GM12878 (cell line): ENCODE measurements at regions not wholly inside any gene's neighbourhood (a gene's known extent, or its start where the extent isn't known, plus 50 kb on each side); places are given as distances from the start of the nearest gene placed in this dataset.

Experiments used
- ATAC-seq: fragments of 200-7000 bp; cut with Tn5 transposase; 3 replicates; pipeline ENCODE4 v1.9.1; 2020; ENCODE audit warnings: mild to moderate bottlenecking, moderate library complexity
- BruUV-seq: library from RNA; stranded (reverse); fragments of 400-500 nt; replicated peaks from 2 replicates; lab custom pipeline; 2021; lab: Mats Ljungman, UMichigan
- CTCF ChIA-PET: fragments of 300-600 bp; sonication (Branson Sonifier 250); formaldehyde crosslinking; extraction: SDS; loops from one replicate; lab custom pipeline; 2021; ENCODE audit warnings: inconsistent platforms; lab: Yijun Ruan, JAX
- POLR2A ChIA-PET: fragments of 350-600 bp; formaldehyde crosslinking; extraction: SDS; loops from one replicate; lab custom pipeline; 2021; ENCODE audit warnings: inconsistent platforms; lab: Charles Lee
- RAD21 ChIA-PET: fragments of 300-600 bp; sonication (Branson Sonifier 250); formaldehyde crosslinking; loops from one replicate; lab custom pipeline; 2023; ENCODE audit warnings: antibody characterized with exemption; ENCODE audit not compliant: unreplicated experiment; lab: Charles Lee
- SMC1A ChIA-PET: fragments of 300-600 bp; sonication (Branson Sonifier 250); formaldehyde crosslinking; loops from one replicate; lab custom pipeline; 2023; ENCODE audit not compliant: unreplicated experiment, uncharacterized antibody; lab: Charles Lee
- DNase-seq: peaks from one replicate; pipeline ENCODE4 v3.0.0-alpha.2; 2011; ENCODE audit warnings: low read depth, low spot score
- FAIRE-seq: peaks from 3 replicates; lab custom pipeline; 2011; peaks lifted over from hg19 to GRCh38; lab: Jason Lieb, UNC
- H2AFZ ChIP-seq: 2 replicates; pipeline ENCODE4 v1.6.0; 2011; ENCODE audit warnings: low read depth, low read length, control low read depth; ENCODE audit not compliant: control insufficient read depth
- H3K27ac ChIP-seq: 2 replicates; pipeline ENCODE4 v1.5.1; 2011; ENCODE audit warnings: control low read depth; ENCODE audit not compliant: control insufficient read depth, insufficient read depth
- H3K27me3 ChIP-seq, 2 experiments: replicated peaks in 1 of 2; 2 replicates each; pipeline versions ENCODE4 v1.6.0 to v1.6.1; 2011; ENCODE audit warnings: low read length in 1 of 2; ENCODE audit not compliant: control insufficient read depth in 2 of 2, insufficient read depth in 2 of 2
- H3K36me3 ChIP-seq, 2 experiments: 2 replicates each; pipeline ENCODE4 v1.5.1; 2011; ENCODE audit warnings: low read length in 1 of 2; ENCODE audit not compliant: control insufficient read depth in 2 of 2, insufficient read depth in 2 of 2
- H3K4me1 ChIP-seq: 2 replicates; pipeline ENCODE4 v1.6.1; 2011; ENCODE audit warnings: mild to moderate bottlenecking, low read length, moderate library complexity, mixed read lengths; ENCODE audit not compliant: control insufficient read depth, insufficient read depth
- H3K4me2 ChIP-seq: 2 replicates; pipeline ENCODE4 v1.6.0; 2011; ENCODE audit warnings: control low read depth; ENCODE audit not compliant: control insufficient read depth, insufficient read depth
- H3K4me3 ChIP-seq: fragments of 200-600 bp; sonication (generic); 2 replicates; pipeline ENCODE4 v1.5.1; 2016
- H3K79me2 ChIP-seq: 2 replicates; pipeline ENCODE4 v1.6.0; 2011; ENCODE audit warnings: low read length; ENCODE audit not compliant: control insufficient read depth, insufficient read depth
- H3K9ac ChIP-seq: 2 replicates; pipeline ENCODE4 v1.8.0; 2011; ENCODE audit warnings: low read length, control low read depth, mixed read lengths; ENCODE audit not compliant: control insufficient read depth, insufficient read depth
- H3K9me3 ChIP-seq: replicated peaks from 3 replicates; pipeline ENCODE4 v1.5.1; 2011; ENCODE audit warnings: mild to moderate bottlenecking, low read length; ENCODE audit not compliant: control insufficient read depth, insufficient read depth
- H4K20me1 ChIP-seq: 2 replicates; pipeline ENCODE4 v1.6.0; 2011; ENCODE audit not compliant: control insufficient read depth, insufficient read depth
- CEBPB ChIP-seq, 2 experiments: fragments of 150-350 bp in 1 of 2; IDR thresholded peaks; 2 replicates each; pipeline ENCODE4 v1.6.1; 2012 to 2014; ENCODE audit warnings: low read depth in 2 of 2, low read length in 2 of 2, borderline replicate concordance in 1 of 2, inconsistent platforms in 1 of 2
- CREB1 ChIP-seq: IDR thresholded peaks from 2 replicates; pipeline ENCODE4 v1.6.1; 2012; ENCODE audit warnings: low read depth, mild to moderate bottlenecking, inconsistent platforms
- DPF2 ChIP-seq: fragments of 450-650 bp; IDR thresholded peaks from 2 replicates; pipeline ENCODE4 v1.6.1; 2017; ENCODE audit warnings: mild to moderate bottlenecking
- IKZF2 ChIP-seq, 2 experiments: fragments of 450-650 bp; IDR thresholded peaks; 2 replicates each; pipeline ENCODE4 v1.6.1; 2017; ENCODE audit warnings: mild to moderate bottlenecking in 2 of 2, moderate library complexity in 2 of 2
- MXI1 ChIP-seq: fragments of 150-350 bp; IDR thresholded peaks from 2 replicates; pipeline ENCODE4 v1.6.1; 2011; ENCODE audit warnings: low read depth, mild to moderate bottlenecking, inconsistent platforms, low read length, improper control_type of control experiment
- MYC ChIP-seq: IDR thresholded peaks from 2 replicates; pipeline ENCODE4 v1.6.1; 2011; ENCODE audit warnings: mild to moderate bottlenecking, low read length, moderate library complexity, inconsistent platforms; ENCODE audit not compliant: insufficient read depth, insufficient replicate concordance, insufficient read length, severe bottlenecking
- NFXL1 ChIP-seq: fragments of 450-650 bp; IDR thresholded peaks from 2 replicates; pipeline ENCODE4 v1.6.1; 2017; ENCODE audit warnings: antibody characterized with exemption, mild to moderate bottlenecking, borderline replicate concordance
- NR2F1 ChIP-seq: fragments of 450-650 bp; conservative IDR thresholded peaks from 2 replicates; pipeline ENCODE4 v1.6.1; 2017; ENCODE audit warnings: mild to moderate bottlenecking
- POLR2A ChIP-seq: IDR thresholded peaks from 2 replicates; pipeline ENCODE4 v1.6.1; 2011; ENCODE audit warnings: low read depth, mild to moderate bottlenecking, low read length
- RB1 ChIP-seq: fragments of 450-650 bp; formaldehyde crosslinking; IDR thresholded peaks from 2 replicates; pipeline ENCODE4 v1.6.1; 2017; ENCODE audit warnings: mild to moderate bottlenecking, borderline replicate concordance
- SMAD5 ChIP-seq: IDR thresholded peaks from 2 replicates; pipeline ENCODE4 v1.6.1; 2016; ENCODE audit warnings: antibody characterized with exemption, low read depth
- SUZ12 ChIP-seq: fragments of 200-600 bp; sonication (generic); IDR thresholded peaks from one replicate; pipeline ENCODE4 v1.6.1; 2018; ENCODE audit warnings: antibody characterized with exemption, mild to moderate bottlenecking; ENCODE audit not compliant: unreplicated experiment
- TCF7 ChIP-seq: IDR thresholded peaks from 2 replicates; pipeline ENCODE4 v1.6.1; 2014; ENCODE audit warnings: antibody characterized with exemption, borderline replicate concordance
- WRNIP1 ChIP-seq: IDR thresholded peaks from 2 replicates; pipeline ENCODE4 v1.6.1; 2011; ENCODE audit warnings: low read depth, low read length, improper control_type of control experiment, borderline replicate concordance
- YBX1 ChIP-seq: fragments of 450-650 bp; IDR thresholded peaks from 2 replicates; pipeline ENCODE4 v1.6.1; 2016; ENCODE audit warnings: antibody characterized with exemption
- ZBTB11 ChIP-seq: fragments of 450-650 bp; formaldehyde crosslinking; IDR thresholded peaks from 2 replicates; pipeline ENCODE4 v1.5.0; 2022; ENCODE audit warnings: mild to moderate bottlenecking, missing genetic modification characterization
- WGBS: methylation state at CpG from one replicate; pipeline ENCODE4 v1.1.6; 2016; ENCODE audit warnings: low lambda C conversion rate; ENCODE audit not compliant: insufficient replicate concordance, insufficient coverage; ENCODE audit errors: missing lambda C conversion rate; 5-methylcytosine and 5-hydroxymethylcytosine counted together
- in situ Hi-C: fragments of 300-500 bp; cut with MboI; formaldehyde crosslinking; loops from 9 replicates; pipeline ENCODE4 v1.14.3; 2018; ENCODE audit warnings: mixed read lengths
- intact Hi-C: fragments of 100-400 bp; cut with micrococcal nuclease; formaldehyde crosslinking; loops from one replicate; pipeline ENCODE4 v1.14.2; 2022; ENCODE audit not compliant: unreplicated experiment
- TF ChIP-seq, protein P1 (sequence below): fragments of 450-650 bp; formaldehyde crosslinking; IDR thresholded peaks from 2 replicates; pipeline ENCODE4 v1.4.0; 2020; ENCODE audit warnings: mild to moderate bottlenecking, moderate library complexity

GRCh38 chr3:144496141-144496835, 524.7 kb downstream of the DIPK2A start:
- no peaks in the 10 kb centered on the region for H3K27me3 ChIP-seq
- FAIRE-seq (no peak), DNase-seq (no peak), ATAC-seq (no peak)
- in situ Hi-C loops, result no loop called here
- ChIA-PET POLR2A (no interaction called here), RAD21 (no interaction called here), SMC1A (interaction anchor here (1.3 kb wide), 1 partner anchor 31 kb away, joined by 3 read pairs; no protein-coding TSS in a partner anchor), CTCF (no interaction called here)
- H3K4me1 ChIP-seq, result no peaks in the 10 kb centered on the region
- H3K4me3 ChIP-seq, result no peak overlapping the region
- H2AFZ ChIP-seq, result no peak overlapping the region
- BruUV-seq, result no TSS peak
- H3K27ac ChIP-seq, result no peak overlapping the region
- H3K9me3 ChIP-seq, result no peaks in the 10 kb centered on the region
- no peak overlapping the region for H3K9ac ChIP-seq
- WGBS, result 2% methylated on average over 4 of the region's 4 CpGs
- no peaks in the 10 kb centered on the region for H3K79me2 ChIP-seq
- H3K4me2 ChIP-seq, result no peak overlapping the region
- no peaks in the 10 kb centered on the region for H4K20me1 ChIP-seq
- no peaks in the 10 kb centered on the region for H3K36me3 ChIP-seq
- TF ChIP-seq RB1 (no peak), NR2F1 (no peak), NFXL1 (no peak), ZBTB11 (CRISPR knock-in tag) (no peak), DPF2 (no peak), TCF7 (no peak), SUZ12 (no peak), SMAD5 (no peak), CEBPB (IDR thresholded peaks at IDR 0.05; ENCODE audit: borderline replicate concordance in 1 of 2, low read depth in 2 of 2, low read length in 2 of 2) (no peak), IKZF2 (IDR thresholded peaks at IDR 0.05) (no peak), MXI1 (no peak), MYC (no peak), WRNIP1 (no peak), YBX1 (no peak), CREB1 (no peak), POLR2A (no peak)
- TF ChIP-seq, protein P1, sequence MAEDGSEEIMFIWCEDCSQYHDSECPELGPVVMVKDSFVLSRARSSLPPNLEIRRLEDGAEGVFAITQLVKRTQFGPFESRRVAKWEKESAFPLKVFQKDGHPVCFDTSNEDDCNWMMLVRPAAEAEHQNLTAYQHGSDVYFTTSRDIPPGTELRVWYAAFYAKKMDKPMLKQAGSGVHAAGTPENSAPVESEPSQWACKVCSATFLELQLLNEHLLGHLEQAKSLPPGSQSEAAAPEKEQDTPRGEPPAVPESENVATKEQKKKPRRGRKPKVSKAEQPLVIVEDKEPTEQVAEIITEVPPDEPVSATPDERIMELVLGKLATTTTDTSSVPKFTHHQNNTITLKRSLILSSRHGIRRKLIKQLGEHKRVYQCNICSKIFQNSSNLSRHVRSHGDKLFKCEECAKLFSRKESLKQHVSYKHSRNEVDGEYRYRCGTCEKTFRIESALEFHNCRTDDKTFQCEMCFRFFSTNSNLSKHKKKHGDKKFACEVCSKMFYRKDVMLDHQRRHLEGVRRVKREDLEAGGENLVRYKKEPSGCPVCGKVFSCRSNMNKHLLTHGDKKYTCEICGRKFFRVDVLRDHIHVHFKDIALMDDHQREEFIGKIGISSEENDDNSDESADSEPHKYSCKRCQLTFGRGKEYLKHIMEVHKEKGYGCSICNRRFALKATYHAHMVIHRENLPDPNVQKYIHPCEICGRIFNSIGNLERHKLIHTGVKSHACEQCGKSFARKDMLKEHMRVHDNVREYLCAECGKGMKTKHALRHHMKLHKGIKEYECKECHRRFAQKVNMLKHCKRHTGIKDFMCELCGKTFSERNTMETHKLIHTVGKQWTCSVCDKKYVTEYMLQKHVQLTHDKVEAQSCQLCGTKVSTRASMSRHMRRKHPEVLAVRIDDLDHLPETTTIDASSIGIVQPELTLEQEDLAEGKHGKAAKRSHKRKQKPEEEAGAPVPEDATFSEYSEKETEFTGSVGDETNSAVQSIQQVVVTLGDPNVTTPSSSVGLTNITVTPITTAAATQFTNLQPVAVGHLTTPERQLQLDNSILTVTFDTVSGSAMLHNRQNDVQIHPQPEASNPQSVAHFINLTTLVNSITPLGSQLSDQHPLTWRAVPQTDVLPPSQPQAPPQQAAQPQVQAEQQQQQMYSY (CRISPR knock-in tag), result no peak
- intact Hi-C loops, result loop anchor here (10.0 kb wide), 1 partner anchor 521 kb away; the partner anchor contains the start of gene DIPK2A
